ENCODE measurements at regions not wholly inside any gene's neighbourhood (a gene's known extent, or its start where the extent isn't known, plus 50 kb on each side); places are given as distances from the start of the nearest gene placed in this dataset.
"Not testable (repeated sequence)": the region's sequence is repeated elsewhere in the genome, so short reads cannot be mapped to it uniquely, and the experiment has no call there.

GRCh38 chr16:17744921-17745572, 274.3 kb upstream of the XYLT1 start:
- DNase-seq (ENCODE audit: low read depth in 1 of 2, low spot score in 1 of 2), result no peak
- in situ Hi-C loops (cut with HindIII; ENCODE audit: low pct_unique_long_range_greater_than_20kb, low sequenced_read_pairs), result no loop called here
- no peak for TF ChIP-seq JUND (IDR thresholded peaks at IDR 0.05; ENCODE audit: low read depth)

GRCh38 chr16:17743578-17743977, 272.8 kb upstream of the XYLT1 start:
- DNase-seq (ENCODE audit: low read depth in 1 of 2, low spot score in 1 of 2), result no peak
- in situ Hi-C loops (cut with HindIII; ENCODE audit: low pct_unique_long_range_greater_than_20kb, low sequenced_read_pairs), result no loop called here
- TF ChIP-seq JUND (IDR thresholded peaks at IDR 0.05; ENCODE audit: low read depth), result no peak

GRCh38 chr16:17743158-17743557, 272.4 kb upstream of the XYLT1 start:
- no peak for TF ChIP-seq JUND (IDR thresholded peaks at IDR 0.05; ENCODE audit: low read depth)
- no peak for DNase-seq (ENCODE audit: low read depth in 1 of 2, low spot score in 1 of 2)
- in situ Hi-C loops (cut with HindIII; ENCODE audit: low pct_unique_long_range_greater_than_20kb, low sequenced_read_pairs), result no loop called here

- DNase-seq (ENCODE audit: low read depth in 1 of 2, low spot score in 1 of 2); in situ Hi-C loops (cut with HindIII; ENCODE audit: low pct_unique_long_range_greater_than_20kb, low sequenced_read_pairs): not testable (repeated sequence)
Measured at GRCh38 chr16:17735099-17735498, 264.3 kb upstream of the XYLT1 start.

- in situ Hi-C loops (cut with HindIII; ENCODE audit: low pct_unique_long_range_greater_than_20kb, low sequenced_read_pairs), result no loop called here
- TF ChIP-seq JUND (IDR thresholded peaks at IDR 0.05; ENCODE audit: low read depth), result no peak
- DNase-seq (ENCODE audit: low read depth in 1 of 2, low spot score in 1 of 2), result no peak
Measured at GRCh38 chr16:17729820-17730219, 259.1 kb upstream of the XYLT1 start.

GRCh38 chr16:17728196-17728595, 257.4 kb upstream of the XYLT1 start:
- in situ Hi-C loops (cut with HindIII; ENCODE audit: low pct_unique_long_range_greater_than_20kb, low sequenced_read_pairs), result no loop called here
- DNase-seq (ENCODE audit: low read depth in 1 of 2, low spot score in 1 of 2), result no peak
- TF ChIP-seq JUND (IDR thresholded peaks at IDR 0.05; ENCODE audit: low read depth), result no peak

GRCh38 chr16:17724242-17724898, 253.6 kb upstream of the XYLT1 start:
- in situ Hi-C loops (cut with HindIII; ENCODE audit: low pct_unique_long_range_greater_than_20kb, low sequenced_read_pairs), result no loop called here
- no peak for DNase-seq (ENCODE audit: low read depth in 1 of 2, low spot score in 1 of 2)
- no peak for TF ChIP-seq JUND (IDR thresholded peaks at IDR 0.05; ENCODE audit: low read depth)

GRCh38 chr16:17723531-17724134, 252.9 kb upstream of the XYLT1 start:
- DNase-seq (ENCODE audit: low read depth in 1 of 2, low spot score in 1 of 2), result no peak
- TF ChIP-seq JUND (IDR thresholded peaks at IDR 0.05; ENCODE audit: low read depth), result no peak
- in situ Hi-C loops (cut with HindIII; ENCODE audit: low pct_unique_long_range_greater_than_20kb, low sequenced_read_pairs), result no loop called here

GRCh38 chr16:17718495-17718894, 247.7 kb upstream of the XYLT1 start:
- no peak for DNase-seq (ENCODE audit: low read depth in 1 of 2, low spot score in 1 of 2)
- no peak for TF ChIP-seq JUND (IDR thresholded peaks at IDR 0.05; ENCODE audit: low read depth)
- in situ Hi-C loops (cut with HindIII; ENCODE audit: low pct_unique_long_range_greater_than_20kb, low sequenced_read_pairs), result no loop called here

GRCh38 chr16:17705847-17706246, 235.1 kb upstream of the XYLT1 start:
- DNase-seq (ENCODE audit: low read depth in 1 of 2, low spot score in 1 of 2), result no peak
- in situ Hi-C loops (cut with HindIII; ENCODE audit: low pct_unique_long_range_greater_than_20kb, low sequenced_read_pairs), result no loop called here
- no peak for TF ChIP-seq JUND (IDR thresholded peaks at IDR 0.05; ENCODE audit: low read depth)

- in situ Hi-C loops (cut with HindIII; ENCODE audit: low pct_unique_long_range_greater_than_20kb, low sequenced_read_pairs), result no loop called here
- TF ChIP-seq JUND (IDR thresholded peaks at IDR 0.05; ENCODE audit: low read depth), result no peak
- no peak for DNase-seq (ENCODE audit: low read depth in 1 of 2, low spot score in 1 of 2)
Measured at GRCh38 chr16:17696616-17697015, 225.9 kb upstream of the XYLT1 start.

- no peak for DNase-seq (ENCODE audit: low read depth in 1 of 2, low spot score in 1 of 2)
- in situ Hi-C loops (cut with HindIII; ENCODE audit: low pct_unique_long_range_greater_than_20kb, low sequenced_read_pairs), result no loop called here
- TF ChIP-seq JUND (IDR thresholded peaks at IDR 0.05; ENCODE audit: low read depth), result no peak
Measured at GRCh38 chr16:17692484-17692883, 221.7 kb upstream of the XYLT1 start.

- in situ Hi-C loops (cut with HindIII; ENCODE audit: low pct_unique_long_range_greater_than_20kb, low sequenced_read_pairs), result no loop called here
- TF ChIP-seq JUND (IDR thresholded peaks at IDR 0.05; ENCODE audit: low read depth), result no peak
- no peak for DNase-seq (ENCODE audit: low read depth in 1 of 2, low spot score in 1 of 2)
Measured at GRCh38 chr16:17691899-17692176, 221.1 kb upstream of the XYLT1 start.
